Small intestine (tissue), 7 donors: ENCODE measurements at regions not wholly inside any gene's neighbourhood (a gene's known extent, or its start where the extent isn't known, plus 50 kb on each side); places are given as distances from the start of the nearest gene placed in this dataset.

ENCODE experiments used
- DNase-seq, 2 donors: peaks; one replicate each; pipeline versions ENCODE4 v3.0.0 to v3.0.0-alpha.2; 2013
- FAIRE-seq: peaks from 2 replicates; lab custom pipeline; 2012; peaks lifted over from hg19 to GRCh38; lab: Jason Lieb, UNC
- H3K27ac ChIP-seq, 3 donors: one replicate each; pipeline ENCODE4 v1.5.1; 2013; ENCODE audit warnings: low read length in 2 of 3, mild to moderate bottlenecking in 2 of 3, control low read depth in 1 of 3, inconsistent platforms in 1 of 3, low read depth in 1 of 3, moderate library complexity in 1 of 3
- H3K27me3 ChIP-seq, 3 donors: one replicate each; pipeline ENCODE4 v1.6.1; 2013; ENCODE audit warnings: low read length in 3 of 3, inconsistent platforms in 1 of 3; ENCODE audit not compliant: control insufficient read depth in 3 of 3, insufficient read depth in 3 of 3
- H3K36me3 ChIP-seq, 3 donors: one replicate each; pipeline ENCODE4 v1.6.1; 2013; ENCODE audit warnings: low read length in 3 of 3, inconsistent platforms in 1 of 3, low read depth in 1 of 3, mild to moderate bottlenecking in 1 of 3, moderate library complexity in 1 of 3; ENCODE audit not compliant: control insufficient read depth in 3 of 3, insufficient read depth in 2 of 3
- H3K4me1 ChIP-seq, 3 donors: one replicate each; pipeline ENCODE4 v1.6.1; 2013; ENCODE audit warnings: low read length in 2 of 3, inconsistent platforms in 1 of 3, low read depth in 1 of 3, mild to moderate bottlenecking in 1 of 3, moderate library complexity in 1 of 3; ENCODE audit not compliant: control insufficient read depth in 3 of 3, insufficient read depth in 2 of 3
- H3K4me3 ChIP-seq, 3 donors: one replicate each; pipeline ENCODE4 v1.5.1; 2013; ENCODE audit warnings: low read length in 3 of 3, control low read depth in 1 of 3, inconsistent platforms in 1 of 3, low read depth in 1 of 3, mild to moderate bottlenecking in 1 of 3, moderate library complexity in 1 of 3
- H3K9me3 ChIP-seq, 2 donors: one replicate each; pipeline ENCODE4 v1.6.1; 2013; ENCODE audit warnings: low read depth in 1 of 2, low read length in 1 of 2; ENCODE audit not compliant: control insufficient read depth in 2 of 2, insufficient read depth in 1 of 2
- WGBS, 3 donors: extraction: QIAGEN DNeasy Blood & Tissue Kit; methylation state at CpG; one replicate each; pipeline ENCODE4 v1.1.7; 2013; 5-methylcytosine and 5-hydroxymethylcytosine counted together
- donor health status: healthy with polysubstance abuse.
- donor health status: control.
- donor health status: control.
- donor health status: Bipolar disorder and iron deficiency.
- donor health status: healthy.

DNA sequence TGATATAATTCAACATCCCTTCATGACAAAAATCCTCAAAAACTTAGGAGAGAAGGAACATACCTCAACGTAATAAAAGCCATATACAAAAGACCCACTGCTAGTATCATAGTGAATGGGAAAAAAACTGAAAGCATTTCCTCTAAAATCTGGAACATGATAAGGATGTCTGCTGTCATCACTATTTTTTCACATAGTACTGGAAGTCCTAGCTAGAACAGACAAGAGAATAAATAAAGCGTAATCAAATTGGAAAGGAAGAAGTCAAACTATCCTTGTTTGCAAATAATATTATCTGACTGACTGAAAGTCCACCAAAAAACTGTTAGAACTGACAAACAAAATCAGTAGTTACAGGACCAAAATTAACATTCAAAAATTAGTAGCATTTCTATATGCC, 985.4 kb upstream of the AGA start:
- no peak for FAIRE-seq
- no peaks in the 10 kb centered on the region for H3K9me3 ChIP-seq
- no peak overlapping the region for H3K4me3 ChIP-seq
- H3K36me3 ChIP-seq: no peaks in the 10 kb centered on the region
- WGBS, 3 donors: 78 to 83% (median 79%) methylated on average over 2 of the region's 2 CpGs
- H3K27ac ChIP-seq: no peak overlapping the region
- DNase-seq: no peak
- H3K4me1 ChIP-seq: no peaks in the 10 kb centered on the region
- H3K27me3 ChIP-seq: no peaks in the 10 kb centered on the region

DNA sequence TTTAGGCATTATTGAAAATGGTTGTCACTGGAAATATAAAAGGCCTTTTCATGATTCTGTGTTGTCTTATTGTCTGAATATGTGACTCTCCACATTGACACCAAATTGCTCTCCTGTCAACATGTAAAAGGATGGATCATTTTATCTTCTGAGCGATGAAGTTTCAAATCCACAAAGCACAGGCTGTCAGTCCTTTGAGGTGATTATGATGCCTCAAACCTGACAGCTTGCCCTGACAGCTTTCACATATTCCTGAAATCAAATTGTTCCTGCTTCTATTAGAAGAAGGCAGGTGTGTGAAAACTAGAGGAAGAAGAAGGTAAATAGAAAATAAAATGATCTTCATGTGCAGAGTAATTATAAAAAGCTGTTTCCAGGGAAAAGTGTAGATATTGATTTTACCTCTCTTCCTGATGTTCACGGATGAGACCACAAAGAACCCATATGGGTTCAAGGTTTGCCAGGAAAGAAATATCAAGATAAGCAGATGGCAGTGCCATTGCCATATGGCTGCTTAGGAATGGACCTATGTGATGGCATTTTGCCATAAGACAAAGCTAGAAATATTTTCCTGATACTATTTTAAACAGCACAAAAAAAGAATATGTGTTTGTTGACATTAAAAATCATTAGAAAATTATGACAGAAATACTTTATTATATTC, 1006.3 kb upstream of the AGA start:
- Histone ChIP-seq H3K27ac (no peak overlapping the region), H3K4me3 (no peak overlapping the region), H3K36me3 (no peaks in the 10 kb centered on the region), H3K27me3 (no peaks in the 10 kb centered on the region), H3K4me1 (no peaks in the 10 kb centered on the region), H3K9me3 (no peaks in the 10 kb centered on the region)
- FAIRE-seq (no peak), DNase-seq (no peak)
- 66 to 84% (median 67%) methylated on average over 2 of the region's 2 CpGs for WGBS, 3 donors

- Histone ChIP-seq H3K36me3 (no peaks in the 10 kb centered on the region), H3K27me3 (no peaks in the 10 kb centered on the region), H3K4me3 (no peak overlapping the region), H3K27ac (no peak overlapping the region), H3K9me3 (no peaks in the 10 kb centered on the region), H3K4me1 (no peaks in the 10 kb centered on the region)
- FAIRE-seq (no peak), DNase-seq (no peak)
- 82 to 86% (median 84%) methylated on average over 3 of the region's 3 CpGs for WGBS, 3 donors
Observed at GRCh38 chr4:178450614-178451013, 1008.4 kb upstream of the AGA start.

- Histone ChIP-seq H3K4me3 (no peak overlapping the region), H3K4me1 (no peaks in the 10 kb centered on the region), H3K27me3 (no peaks in the 10 kb centered on the region), H3K27ac (no peak overlapping the region), H3K9me3 (no peaks in the 10 kb centered on the region), H3K36me3 (no peaks in the 10 kb centered on the region)
- DNase-seq: no peak
- WGBS, 3 donors: 80 to 87% (median 81%) methylated on average over 4 of the region's 4 CpGs
- FAIRE-seq: no peak
Observed at GRCh38 chr4:178453057-178453456, 1010.8 kb upstream of the AGA start.

- H3K4me3 ChIP-seq: no peak overlapping the region
- no peak overlapping the region for H3K27ac ChIP-seq
- FAIRE-seq: no peak
- H3K9me3 ChIP-seq: no peaks in the 10 kb centered on the region
- no peaks in the 10 kb centered on the region for H3K4me1 ChIP-seq
- no peak for DNase-seq
- H3K36me3 ChIP-seq: no peaks in the 10 kb centered on the region
- no peaks in the 10 kb centered on the region for H3K27me3 ChIP-seq
Observed at GRCh38 chr4:178457286-178457685, 1015.0 kb upstream of the AGA start.

- Histone ChIP-seq H3K36me3 (no peaks in the 10 kb centered on the region), H3K4me1 (no peaks in the 10 kb centered on the region), H3K4me3 (no peak overlapping the region), H3K27ac (no peak overlapping the region), H3K27me3 (no peaks in the 10 kb centered on the region), H3K9me3 (no peaks in the 10 kb centered on the region)
- 15 to 31% (median 18%) methylated on average over 4 of the region's 4 CpGs for WGBS, 3 donors
- DNase-seq: no peak
- no peak for FAIRE-seq
Observed at GRCh38 chr4:178462710-178463109, 1020.5 kb upstream of the AGA start.

GRCh38 chr4:178463747-178464146, 1021.5 kb upstream of the AGA start:
- Histone ChIP-seq H3K9me3 (no peaks in the 10 kb centered on the region), H3K4me1 (no peaks in the 10 kb centered on the region), H3K4me3 (no peak overlapping the region), H3K36me3 (no peaks in the 10 kb centered on the region), H3K27ac (no peak overlapping the region), H3K27me3 (no peaks in the 10 kb centered on the region)
- no peak for FAIRE-seq
- 75 to 89% (median 84%) methylated on average over 2 of the region's 2 CpGs for WGBS, 3 donors
- DNase-seq: no peak

GRCh38 chr4:178470996-178471784, 1029.0 kb upstream of the AGA start:
- 64 to 66% (median 66%) methylated on average over 4 of the region's 4 CpGs for WGBS, 3 donors
- H3K4me3 ChIP-seq: no peak overlapping the region
- no peaks in the 10 kb centered on the region for H3K4me1 ChIP-seq
- H3K27ac ChIP-seq: no peak overlapping the region
- peaks cover 0 to 3% (median 0%) of the 10 kb centered on the region in 3 donors for H3K27me3 ChIP-seq
- no peaks in the 10 kb centered on the region for H3K9me3 ChIP-seq
- DNase-seq (no peak), FAIRE-seq (no peak)
- no peaks in the 10 kb centered on the region for H3K36me3 ChIP-seq
